MCF 10A (cell line): ENCODE measurements at regions not wholly inside any gene's neighbourhood (a gene's known extent, or its start where the extent isn't known, plus 50 kb on each side); places are given as distances from the start of the nearest gene placed in this dataset.
"Not testable (repeated sequence)": the region's sequence is repeated elsewhere in the genome, so short reads cannot be mapped to it uniquely, and the experiment has no call there.

Experiments used
- BruUV-seq: library from RNA; stranded (reverse); fragments of 400-500 nt; replicated peaks from 2 replicates; lab custom pipeline; 2021; lab: Mats Ljungman, UMichigan
- CTCF ChIA-PET: fragments of 300-600 bp; sonication (Branson Sonifier 250); formaldehyde crosslinking; extraction: SDS; loops from one replicate; lab custom pipeline; 2021; ENCODE audit warnings: antibody characterized with exemption, inconsistent platforms; lab: Yijun Ruan, JAX
- POLR2A ChIA-PET: fragments of 300-600, 350-650 bp; sonication (Branson Sonifier 250); formaldehyde crosslinking; extraction: SDS; loops from one replicate; lab custom pipeline; 2020; ENCODE audit warnings: antibody characterized with exemption, inconsistent platforms; lab: Yijun Ruan, JAX
- DNase-seq: peaks from one replicate; pipeline ENCODE4 v3.0.0-alpha.2; 2018; ENCODE audit not compliant: unreplicated experiment
- H3K27ac Mint-ChIP-seq: one replicate; pipeline ENCODE4 v1.8.0; 2022; ENCODE audit warnings: mild to moderate bottlenecking, low read depth, mixed read lengths; ENCODE audit not compliant: unreplicated experiment
- H3K27me3 Mint-ChIP-seq: one replicate; pipeline ENCODE4 v1.8.0; 2022; ENCODE audit warnings: mixed read lengths; ENCODE audit not compliant: insufficient read depth, unreplicated experiment
- H3K36me3 Mint-ChIP-seq: one replicate; pipeline ENCODE4 v1.8.0; 2022; ENCODE audit warnings: mild to moderate bottlenecking, moderate library complexity, mixed read lengths; ENCODE audit not compliant: insufficient read depth, unreplicated experiment
- H3K4me1 Mint-ChIP-seq: one replicate; pipeline ENCODE4 v1.8.0; 2022; ENCODE audit warnings: mixed read lengths; ENCODE audit not compliant: insufficient read depth, unreplicated experiment
- H3K4me3 Mint-ChIP-seq: one replicate; pipeline ENCODE4 v1.8.0; 2022; ENCODE audit warnings: mild to moderate bottlenecking, moderate library complexity, mixed read lengths; ENCODE audit not compliant: unreplicated experiment
- H3K9me3 Mint-ChIP-seq: one replicate; pipeline ENCODE4 v1.8.0; 2022; ENCODE audit warnings: mixed read lengths; ENCODE audit not compliant: unreplicated experiment
- intact Hi-C: fragments of 100-400 bp; cut with micrococcal nuclease; formaldehyde crosslinking; loops from 2 replicates; pipeline ENCODE4 v1.14.1; 2022
- TF ChIP-seq, protein P1 (sequence below): fragments of 200-600 bp; IDR thresholded peaks from one replicate; pipeline ENCODE4 v1.8.0; 2022; ENCODE audit warnings: antibody characterized with exemption, mild to moderate bottlenecking; ENCODE audit not compliant: unreplicated experiment

DNA sequence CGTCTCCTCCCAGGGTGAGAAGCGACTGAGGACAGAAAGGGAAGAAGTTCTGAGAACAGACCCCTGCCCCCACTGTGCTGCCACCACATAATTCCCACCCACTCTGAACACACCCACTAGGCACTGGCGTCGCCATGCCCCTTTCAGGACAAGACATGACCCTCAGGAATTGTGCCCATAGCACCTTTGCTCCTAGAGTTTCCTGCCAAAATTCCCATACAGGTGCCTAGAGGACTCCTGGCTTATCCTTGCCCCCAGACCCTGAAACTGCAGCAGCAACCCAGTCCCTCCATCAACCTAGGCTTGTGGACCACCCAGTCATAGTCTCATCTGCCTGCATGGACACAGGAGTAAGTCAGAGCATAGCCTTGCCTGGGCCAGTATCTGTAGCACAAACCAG, 157.7 kb upstream of the ZNF267 start:
- no peak for DNase-seq
- H3K36me3 Mint-ChIP-seq, result peaks cover 36% of the 10 kb centered on the region
- BruUV-seq, result no TSS peak
- intact Hi-C loops, result loop anchor here (2.0 kb wide), 1 partner anchor 207 kb away; the partner anchor contains the start of gene RUSF1
- TF ChIP-seq, protein P1, sequence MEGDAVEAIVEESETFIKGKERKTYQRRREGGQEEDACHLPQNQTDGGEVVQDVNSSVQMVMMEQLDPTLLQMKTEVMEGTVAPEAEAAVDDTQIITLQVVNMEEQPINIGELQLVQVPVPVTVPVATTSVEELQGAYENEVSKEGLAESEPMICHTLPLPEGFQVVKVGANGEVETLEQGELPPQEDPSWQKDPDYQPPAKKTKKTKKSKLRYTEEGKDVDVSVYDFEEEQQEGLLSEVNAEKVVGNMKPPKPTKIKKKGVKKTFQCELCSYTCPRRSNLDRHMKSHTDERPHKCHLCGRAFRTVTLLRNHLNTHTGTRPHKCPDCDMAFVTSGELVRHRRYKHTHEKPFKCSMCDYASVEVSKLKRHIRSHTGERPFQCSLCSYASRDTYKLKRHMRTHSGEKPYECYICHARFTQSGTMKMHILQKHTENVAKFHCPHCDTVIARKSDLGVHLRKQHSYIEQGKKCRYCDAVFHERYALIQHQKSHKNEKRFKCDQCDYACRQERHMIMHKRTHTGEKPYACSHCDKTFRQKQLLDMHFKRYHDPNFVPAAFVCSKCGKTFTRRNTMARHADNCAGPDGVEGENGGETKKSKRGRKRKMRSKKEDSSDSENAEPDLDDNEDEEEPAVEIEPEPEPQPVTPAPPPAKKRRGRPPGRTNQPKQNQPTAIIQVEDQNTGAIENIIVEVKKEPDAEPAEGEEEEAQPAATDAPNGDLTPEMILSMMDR, result no peak
- peaks cover 17% of the 10 kb centered on the region for H3K4me1 Mint-ChIP-seq
- no peak overlapping the region for H3K27ac Mint-ChIP-seq
- ChIA-PET POLR2A (no interaction called here), CTCF (no interaction called here)
- H3K4me3 Mint-ChIP-seq, result no peak overlapping the region
- no peaks in the 10 kb centered on the region for H3K27me3 Mint-ChIP-seq
- no peaks in the 10 kb centered on the region for H3K9me3 Mint-ChIP-seq

DNA sequence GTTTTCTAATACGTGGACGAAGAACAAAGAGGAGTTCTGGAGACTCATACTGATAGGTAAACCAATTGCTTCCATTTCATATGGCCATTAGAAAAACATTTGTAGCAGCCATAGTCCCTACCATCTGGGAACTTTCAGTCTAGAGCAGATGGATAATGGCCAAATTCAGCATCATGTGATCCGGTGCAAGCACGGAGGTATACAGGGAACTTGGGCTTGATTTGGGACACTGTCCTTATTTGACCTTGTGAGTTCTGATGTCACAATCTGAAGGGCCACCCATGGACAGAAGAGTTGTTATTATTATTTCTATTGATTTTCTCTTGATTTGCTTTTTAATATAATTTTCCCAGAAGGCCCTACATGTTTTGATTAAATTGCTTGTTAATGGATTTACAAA, 154.6 kb upstream of the ZNF267 start:
- no TSS peak for BruUV-seq

DNA sequence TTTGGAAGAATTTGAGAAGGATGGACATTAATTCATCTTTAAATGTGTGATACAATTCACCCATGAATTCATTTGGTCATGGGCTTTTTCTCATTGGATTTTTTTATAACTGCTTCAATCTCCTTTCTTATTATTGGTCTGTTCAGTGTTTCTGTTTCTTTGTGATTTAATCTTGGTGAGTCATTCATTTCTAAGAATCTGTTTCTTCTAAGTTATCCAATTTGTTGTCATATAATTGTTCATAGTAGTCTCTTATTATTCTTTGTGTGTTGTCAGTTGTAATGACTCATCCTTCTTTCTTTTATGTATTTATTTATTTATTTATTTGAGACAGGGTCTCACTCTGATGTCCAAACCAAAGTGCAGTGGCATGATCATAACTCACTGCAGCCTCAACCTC, 146.1 kb upstream of the ZNF267 start:
- Mint-ChIP-seq H3K4me1 (no peaks in the 10 kb centered on the region), H3K9me3 (peaks cover 13% of the 10 kb centered on the region), H3K4me3 (no peak overlapping the region), H3K27me3 (no peaks in the 10 kb centered on the region), H3K27ac (no peak overlapping the region), H3K36me3 (peaks cover 48% of the 10 kb centered on the region)
- no TSS peak for BruUV-seq
- no peak for DNase-seq
- POLR2A ChIA-PET, result no interaction called here
- intact Hi-C loops, result no loop called here
- TF ChIP-seq, protein P1, result no peak
- CTCF ChIA-PET, result no interaction called here

More for the DNA sequence above, 154.6 kb upstream of the ZNF267 start:
- TF ChIP-seq, protein P1, result no peak
- no peak for DNase-seq
- Mint-ChIP-seq H3K27ac (no peak overlapping the region), H3K27me3 (no peaks in the 10 kb centered on the region), H3K4me1 (peaks cover 16% of the 10 kb centered on the region), H3K9me3 (no peaks in the 10 kb centered on the region), H3K4me3 (no peak overlapping the region), H3K36me3 (peaks cover 49% of the 10 kb centered on the region)
- ChIA-PET CTCF (no interaction called here), POLR2A (no interaction called here)
- intact Hi-C loops, result no loop called here

DNA sequence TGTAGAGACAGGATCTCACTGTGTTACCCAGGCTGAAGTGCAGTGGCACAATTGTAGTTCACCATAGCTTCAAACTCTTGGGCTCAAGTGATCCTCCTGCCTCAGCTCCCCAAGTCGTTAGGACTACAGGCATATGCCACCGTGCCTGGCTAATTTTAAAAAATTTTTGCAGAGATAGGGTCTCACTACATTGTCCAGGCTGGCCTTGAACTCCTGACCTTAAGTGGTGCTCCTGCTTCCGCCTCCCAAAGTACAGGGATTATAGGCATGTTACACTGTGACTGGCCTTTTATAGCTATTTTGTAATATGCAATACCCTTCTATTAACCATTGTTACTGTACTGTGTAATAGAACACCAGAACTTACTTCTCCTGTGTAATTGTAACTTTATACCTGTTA, 139.3 kb upstream of the ZNF267 start:
- H3K4me1 Mint-ChIP-seq, result no peaks in the 10 kb centered on the region
- CTCF ChIA-PET, result interaction anchor here (0.6 to 1.0 kb wide), 3 partner anchors 20 to 256 kb away, joined by 3 to 4 read pairs (median 3); no protein-coding TSS in a partner anchor

DNA sequence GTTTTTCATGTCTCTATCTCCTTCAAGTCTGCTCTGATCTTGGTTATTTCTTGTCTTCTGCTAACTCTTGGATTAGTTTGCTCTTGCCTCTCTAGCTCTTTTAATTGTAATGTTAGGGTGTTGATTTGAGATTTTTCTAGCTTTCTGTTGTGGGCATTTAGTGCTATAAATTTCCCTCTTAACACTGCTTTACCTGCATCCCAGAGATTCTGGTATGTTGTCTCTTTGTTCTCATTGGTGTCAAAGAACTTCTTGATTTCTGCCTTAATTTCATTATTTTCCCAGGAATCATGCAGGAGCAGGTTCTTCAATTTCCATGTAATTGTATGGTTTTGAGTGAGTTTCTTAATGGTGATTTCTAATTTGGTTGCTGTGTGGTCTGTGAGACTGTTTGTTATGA, 128.5 kb upstream of the ZNF267 start:
- CTCF ChIA-PET, BruUV-seq, H3K27me3 Mint-ChIP-seq, H3K27ac Mint-ChIP-seq, H3K4me3 Mint-ChIP-seq, DNase-seq, H3K4me1 Mint-ChIP-seq, intact Hi-C loops: not testable (repeated sequence)
- Mint-ChIP-seq H3K36me3 (peaks cover 30% of the 10 kb centered on the region), H3K9me3 (peaks cover 57% of the 10 kb centered on the region)
- POLR2A ChIA-PET, result interaction anchor here (0.7 kb wide), 1 partner anchor 31 kb away, joined by 3 read pairs; no protein-coding TSS in a partner anchor

More for the DNA sequence above, 139.3 kb upstream of the ZNF267 start:
- TF ChIP-seq, protein P1, result no peak
- intact Hi-C loops, result no loop called here
- H3K27ac Mint-ChIP-seq, result no peak overlapping the region
- no peaks in the 10 kb centered on the region for H3K27me3 Mint-ChIP-seq
- H3K36me3 Mint-ChIP-seq, result peaks cover 49% of the 10 kb centered on the region
- DNase-seq, result no peak
- BruUV-seq, result no TSS peak
- no peak overlapping the region for H3K4me3 Mint-ChIP-seq
- peaks cover 24% of the 10 kb centered on the region for H3K9me3 Mint-ChIP-seq
- POLR2A ChIA-PET, result interaction anchor here (0.6 to 0.9 kb wide), 2 partner anchors 12 to 97 kb away, joined by 3 to 4 read pairs; no protein-coding TSS in a partner anchor
